IMR-90 (cell line): ENCODE measurements at regions not wholly inside any gene's neighbourhood (a gene's known extent, or its start where the extent isn't known, plus 50 kb on each side); places are given as distances from the start of the nearest gene placed in this dataset.

Experiments
- ATAC-seq: fragments of 200-7000 bp; cut with Tn5 transposase; 2 replicates; pipeline ENCODE4 v1.9.1; 2020; ENCODE audit warnings: low read depth, mild to moderate bottlenecking, moderate library complexity
- BruUV-seq: library from RNA; stranded (reverse); fragments of 400-500 nt; replicated peaks from 2 replicates; lab custom pipeline; 2021; lab: Mats Ljungman, UMichigan
- CTCF ChIA-PET: fragments of 300-600 bp; formaldehyde crosslinking; extraction: SDS; loops from one replicate; lab custom pipeline; 2021; ENCODE audit warnings: antibody characterized with exemption; lab: Yijun Ruan, JAX
- POLR2A ChIA-PET: fragments of 300-600 bp; sonication (Branson Sonifier 250); formaldehyde crosslinking; loops from one replicate; lab custom pipeline; 2022; ENCODE audit warnings: antibody characterized with exemption; ENCODE audit not compliant: unreplicated experiment; lab: Charles Lee
- DNase-seq: peaks from one replicate; pipeline ENCODE4 v3.0.0; 2013
- H2AFZ ChIP-seq: replicated peaks from 2 replicates; pipeline ENCODE3; 2013; ENCODE audit warnings: low read length, mild to moderate bottlenecking; ENCODE audit not compliant: poor library complexity
- H2AK5ac ChIP-seq: 2 replicates; pipeline ENCODE4 v1.6.1; 2013; ENCODE audit warnings: low read depth, low read length, inconsistent platforms
- H2AK9ac ChIP-seq: replicated peaks from 2 replicates; pipeline ENCODE3; 2013; ENCODE audit warnings: mild to moderate bottlenecking, low read depth, low read length, moderate library complexity; ENCODE audit not compliant: poor library complexity
- H2BK120ac ChIP-seq: 2 replicates; pipeline ENCODE4 v1.6.1; 2013; ENCODE audit warnings: low read depth, low read length, inconsistent platforms
- H2BK15ac ChIP-seq: 3 replicates; pipeline ENCODE4 v1.6.1; 2013; ENCODE audit warnings: low read depth, low read length, inconsistent platforms
- H2BK20ac ChIP-seq: 2 replicates; pipeline ENCODE4 v1.6.1; 2013; ENCODE audit warnings: low read depth, mild to moderate bottlenecking, inconsistent platforms, low read length, moderate library complexity
- H2BK5ac ChIP-seq: 2 replicates; pipeline ENCODE4 v1.6.1; 2013; ENCODE audit warnings: mild to moderate bottlenecking, low read depth, low read length, inconsistent platforms; ENCODE audit not compliant: poor library complexity, severe bottlenecking
- H3K14ac ChIP-seq: replicated peaks from 2 replicates; pipeline ENCODE4 v1.6.1; 2013; ENCODE audit warnings: low read depth, low read length, inconsistent platforms
- H3K18ac ChIP-seq: 2 replicates; pipeline ENCODE4 v1.6.1; 2013; ENCODE audit warnings: low read depth, low read length, control low read depth
- H3K23ac ChIP-seq: 2 replicates; pipeline ENCODE4 v1.6.1; 2013; ENCODE audit warnings: low read depth, low read length, inconsistent platforms
- H3K27ac ChIP-seq: 2 replicates; pipeline ENCODE4 v1.5.1; 2013; ENCODE audit warnings: mild to moderate bottlenecking, control low read depth, low read length; ENCODE audit not compliant: insufficient read depth
- H3K27me3 ChIP-seq: 2 replicates; pipeline ENCODE4 v1.6.1; 2013; ENCODE audit warnings: low read length; ENCODE audit not compliant: control insufficient read depth, insufficient read depth
- H3K36me3 ChIP-seq: 2 replicates; pipeline ENCODE4 v1.6.1; 2013; ENCODE audit warnings: low read length, mixed read lengths; ENCODE audit not compliant: control insufficient read depth, insufficient read depth
- H3K4ac ChIP-seq: 2 replicates; pipeline ENCODE4 v1.6.1; 2013; ENCODE audit warnings: low read depth, low read length, inconsistent platforms
- H3K4me1 ChIP-seq: 2 replicates; pipeline ENCODE4 v1.6.1; 2013; ENCODE audit warnings: low read length, mixed read lengths; ENCODE audit not compliant: control insufficient read depth, insufficient read depth
- H3K4me2 ChIP-seq: 2 replicates; pipeline ENCODE4 v1.6.1; 2013; ENCODE audit warnings: low read depth, mild to moderate bottlenecking, control low read depth, low read length, moderate library complexity
- H3K4me3 ChIP-seq: 2 replicates; pipeline ENCODE4 v1.5.1; 2013; ENCODE audit warnings: low read depth, mild to moderate bottlenecking, control low read depth, low read length, moderate library complexity; ENCODE audit not compliant: insufficient read depth
- H3K56ac ChIP-seq: 2 replicates; pipeline ENCODE4 v1.6.1; 2013; ENCODE audit warnings: low read length, inconsistent platforms; ENCODE audit not compliant: insufficient read depth; ENCODE audit errors: extremely low read depth
- H3K79me1 ChIP-seq, 2 experiments: 2 replicates each; pipeline ENCODE4 v1.6.1; 2013; ENCODE audit warnings: low read length in 2 of 2, inconsistent platforms in 1 of 2, low read depth in 1 of 2
- H3K9ac ChIP-seq: 2 replicates; pipeline ENCODE4 v1.6.1; 2013; ENCODE audit warnings: low read depth, low read length, control low read depth
- H3K9me1 ChIP-seq: 2 replicates; pipeline ENCODE4 v1.6.1; 2013; ENCODE audit warnings: low read length, inconsistent platforms; ENCODE audit not compliant: insufficient read depth
- H3K9me3 ChIP-seq: 2 replicates; pipeline ENCODE4 v1.6.1; 2013; ENCODE audit warnings: low read length; ENCODE audit not compliant: control insufficient read depth, insufficient read depth
- H4K20me1 ChIP-seq: 2 replicates; pipeline ENCODE4 v1.6.1; 2013; ENCODE audit warnings: low read length, inconsistent platforms; ENCODE audit not compliant: insufficient read depth
- H4K5ac ChIP-seq: 2 replicates; pipeline ENCODE4 v1.6.1; 2013; ENCODE audit warnings: mild to moderate bottlenecking, low read depth, low read length, control low read depth
- H4K8ac ChIP-seq, 2 experiments: 2 replicates each; pipeline ENCODE4 v1.6.1; 2013; ENCODE audit warnings: low read depth in 2 of 2, low read length in 2 of 2, control low read depth in 1 of 2, inconsistent platforms in 1 of 2
- H4K91ac ChIP-seq: 2 replicates; pipeline ENCODE4 v1.6.1; 2013; ENCODE audit warnings: low read depth, low read length, inconsistent platforms; ENCODE audit not compliant: insufficient read depth
- BHLHE40 ChIP-seq: fragments of 150-350 bp; IDR thresholded peaks from 2 replicates; pipeline ENCODE4 v1.6.1; 2016; ENCODE audit warnings: mild to moderate bottlenecking, low read depth, low read length
- CEBPB ChIP-seq: IDR thresholded peaks from 2 replicates; pipeline ENCODE4 v1.6.1; 2012; ENCODE audit warnings: low read depth, low read length, improper control_type of control experiment
- CHD1 ChIP-seq: IDR thresholded peaks from 2 replicates; pipeline ENCODE4 v1.6.1; 2012; ENCODE audit warnings: low read depth, low read length, improper control_type of control experiment
- CTCF ChIP-seq: conservative IDR thresholded peaks from 2 replicates; pipeline ENCODE4 v1.5.1; 2012; ENCODE audit warnings: mild to moderate bottlenecking, low read depth, low read length, improper control_type of control experiment
- FOS ChIP-seq: fragments of 150-350 bp; IDR thresholded peaks from 2 replicates; pipeline ENCODE4 v1.6.1; 2016; ENCODE audit warnings: low read depth, low read length
- MAFK ChIP-seq: IDR thresholded peaks from 2 replicates; pipeline ENCODE4 v1.6.1; 2012; ENCODE audit warnings: low read depth, low read length, improper control_type of control experiment
- MAZ ChIP-seq: IDR thresholded peaks from 2 replicates; pipeline ENCODE4 v1.6.1; 2012; ENCODE audit warnings: low read depth, mild to moderate bottlenecking, low read length, improper control_type of control experiment, moderate library complexity, borderline replicate concordance
- MXI1 ChIP-seq: IDR thresholded peaks from 2 replicates; pipeline ENCODE4 v1.6.1; 2012; ENCODE audit warnings: low read depth, mild to moderate bottlenecking, low read length, moderate library complexity, borderline replicate concordance
- NFE2L2 ChIP-seq: fragments of 150-350 bp; IDR thresholded peaks from 2 replicates; pipeline ENCODE4 v1.6.1; 2016; ENCODE audit warnings: low read depth, mild to moderate bottlenecking, low read length
- POLR2A ChIP-seq: IDR thresholded peaks from 2 replicates; pipeline ENCODE4 v1.6.1; 2012; ENCODE audit warnings: mild to moderate bottlenecking, low read depth, low read length
- RAD21 ChIP-seq: IDR thresholded peaks from 2 replicates; pipeline ENCODE4 v1.6.1; 2012; ENCODE audit warnings: low read length, improper control_type of control experiment
- RFX5 ChIP-seq: IDR thresholded peaks from 2 replicates; pipeline ENCODE4 v1.8.0; 2012; ENCODE audit warnings: low read depth, mild to moderate bottlenecking, low read length, moderate library complexity
- SMC3 ChIP-seq: fragments of 150-350 bp; IDR thresholded peaks from 2 replicates; pipeline ENCODE4 v1.6.1; 2016; ENCODE audit warnings: low read depth, mild to moderate bottlenecking, antibody characterized with exemption, low read length, moderate library complexity
- WGBS, 2 experiments: methylation state at CpG; one replicate each; pipeline versions ENCODE4 v1.1.5 to v1.1.7; 2013; ENCODE audit warnings: missing lambda C conversion rate in 2 of 2; ENCODE audit not compliant: insufficient read length in 1 of 2; ENCODE audit errors: extremely low coverage in 2 of 2; 5-methylcytosine and 5-hydroxymethylcytosine counted together
- dilution Hi-C: fragments of 300-500 bp; cut with HindIII; formaldehyde crosslinking; loops from one replicate; pipeline ENCODE4 v1.14.3; 2018; ENCODE audit warnings: low sequenced_read_pairs; ENCODE audit not compliant: unreplicated experiment
- in situ Hi-C: fragments of 300-500 bp; cut with MboI; formaldehyde crosslinking; loops from 3 replicates; pipeline ENCODE4 v1.14.3; 2019; ENCODE audit warnings: low sequenced_read_pairs, inconsistent platforms, mixed read lengths
- intact Hi-C: fragments of 100-400 bp; cut with micrococcal nuclease; formaldehyde crosslinking; loops from 2 replicates; pipeline ENCODE4 v1.10.0; 2022
- TF ChIP-seq, protein P1 (sequence below): fragments of 150-350 bp; IDR thresholded peaks from 2 replicates; pipeline ENCODE4 v1.6.1; 2017; ENCODE audit warnings: mild to moderate bottlenecking, antibody characterized with exemption, low read length, low read depth
- TF ChIP-seq, protein P2 (sequence below): fragments of 150-350 bp; IDR thresholded peaks from 2 replicates; pipeline ENCODE4 v1.6.1; 2016; ENCODE audit warnings: low read depth, mild to moderate bottlenecking, low read length, moderate library complexity, borderline replicate concordance

- no peak overlapping the region for H2AFZ ChIP-seq
- no peak overlapping the region for H3K14ac ChIP-seq
- no peaks in the 10 kb centered on the region for H4K20me1 ChIP-seq
- no peaks in the 10 kb centered on the region for H3K9me1 ChIP-seq
- H3K23ac ChIP-seq: no peak overlapping the region
- H3K79me1 ChIP-seq: no peaks in the 10 kb centered on the region
- no peaks in the 10 kb centered on the region for H3K9me3 ChIP-seq
- no peak overlapping the region for H3K18ac ChIP-seq
- H3K4ac ChIP-seq: no peak overlapping the region
- H2BK15ac ChIP-seq: no peak overlapping the region
- ChIA-PET POLR2A (no interaction called here), CTCF (no interaction called here)
- H3K4me2 ChIP-seq: no peak overlapping the region
- no peaks in the 10 kb centered on the region for H3K4me1 ChIP-seq
- no peak overlapping the region for H2BK120ac ChIP-seq
- no peaks in the 10 kb centered on the region for H3K27me3 ChIP-seq
- no peak overlapping the region for H4K8ac ChIP-seq
- H2AK5ac ChIP-seq: no peak overlapping the region
- dilution Hi-C loops (no loop called here), in situ Hi-C loops (no loop called here), intact Hi-C loops (no loop called here)
- H4K5ac ChIP-seq: no peak overlapping the region
- DNase-seq (no peak), ATAC-seq (no peak)
- no peak overlapping the region for H3K4me3 ChIP-seq
- TF ChIP-seq MAFK: no peak
- TF ChIP-seq NFE2L2: no peak
- TF ChIP-seq POLR2A: no peak
- no peak for TF ChIP-seq FOS
- TF ChIP-seq BHLHE40: no peak
- no peak for TF ChIP-seq CHD1
- TF ChIP-seq RFX5: no peak
- no peak for TF ChIP-seq CEBPB
- TF ChIP-seq MAZ: no peak
- TF ChIP-seq MXI1: no peak
- no peak for TF ChIP-seq CTCF
- TF ChIP-seq SMC3: no peak
- no peak for TF ChIP-seq RAD21
- TF ChIP-seq, protein P1, sequence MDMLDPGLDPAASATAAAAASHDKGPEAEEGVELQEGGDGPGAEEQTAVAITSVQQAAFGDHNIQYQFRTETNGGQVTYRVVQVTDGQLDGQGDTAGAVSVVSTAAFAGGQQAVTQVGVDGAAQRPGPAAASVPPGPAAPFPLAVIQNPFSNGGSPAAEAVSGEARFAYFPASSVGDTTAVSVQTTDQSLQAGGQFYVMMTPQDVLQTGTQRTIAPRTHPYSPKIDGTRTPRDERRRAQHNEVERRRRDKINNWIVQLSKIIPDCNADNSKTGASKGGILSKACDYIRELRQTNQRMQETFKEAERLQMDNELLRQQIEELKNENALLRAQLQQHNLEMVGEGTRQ: no peak
- TF ChIP-seq, protein P2, sequence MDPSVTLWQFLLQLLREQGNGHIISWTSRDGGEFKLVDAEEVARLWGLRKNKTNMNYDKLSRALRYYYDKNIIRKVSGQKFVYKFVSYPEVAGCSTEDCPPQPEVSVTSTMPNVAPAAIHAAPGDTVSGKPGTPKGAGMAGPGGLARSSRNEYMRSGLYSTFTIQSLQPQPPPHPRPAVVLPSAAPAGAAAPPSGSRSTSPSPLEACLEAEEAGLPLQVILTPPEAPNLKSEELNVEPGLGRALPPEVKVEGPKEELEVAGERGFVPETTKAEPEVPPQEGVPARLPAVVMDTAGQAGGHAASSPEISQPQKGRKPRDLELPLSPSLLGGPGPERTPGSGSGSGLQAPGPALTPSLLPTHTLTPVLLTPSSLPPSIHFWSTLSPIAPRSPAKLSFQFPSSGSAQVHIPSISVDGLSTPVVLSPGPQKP: no peak
- no peaks in the 10 kb centered on the region for H3K36me3 ChIP-seq
- no peak overlapping the region for H3K9ac ChIP-seq
- H2BK5ac ChIP-seq: no peak overlapping the region
- BruUV-seq: no TSS peak
- no peak overlapping the region for H3K27ac ChIP-seq
- no peak overlapping the region for H3K56ac ChIP-seq
- no peak overlapping the region for H2BK20ac ChIP-seq
- no CpG with 5 or more reads among the region's 2 CpGs for WGBS, 2 experiments
- H4K91ac ChIP-seq: no peak overlapping the region
- no peak overlapping the region for H2AK9ac ChIP-seq
These were observed 622.1 kb upstream of the ZEB2 start for GRCh38 chr2:145141981-145142380.
